BLaER1 (cell line): ENCODE measurements at regions not wholly inside any gene's neighbourhood (a gene's known extent, or its start where the extent isn't known, plus 50 kb on each side); places are given as distances from the start of the nearest gene placed in this dataset.
"Not testable (repeated sequence)": the region's sequence is repeated elsewhere in the genome, so short reads cannot be mapped to it uniquely, and the experiment has no call there.

ENCODE experiments used
- H3K27ac ChIP-seq: shearing (Covaris generic); formaldehyde crosslinking; 2 replicates; pipeline ENCODE4 v1.8.1; 2022
- H3K27me3 ChIP-seq: shearing (Covaris generic); formaldehyde crosslinking; 2 replicates; pipeline ENCODE4 v1.8.1; 2022
- H3K36me3 ChIP-seq: shearing (Covaris generic); formaldehyde crosslinking; 2 replicates; pipeline ENCODE4 v1.8.1; 2022
- H3K4me1 ChIP-seq: shearing (Covaris generic); formaldehyde crosslinking; 2 replicates; pipeline ENCODE4 v1.8.1; 2022
- H3K4me2 ChIP-seq: shearing (Covaris generic); formaldehyde crosslinking; 2 replicates; pipeline ENCODE4 v1.8.1; 2022
- H3K4me3 ChIP-seq: shearing (Covaris generic); formaldehyde crosslinking; 2 replicates; pipeline ENCODE4 v1.8.1; 2022
- H3K9ac ChIP-seq: shearing (Covaris generic); formaldehyde crosslinking; 2 replicates; pipeline ENCODE4 v1.8.1; 2022
- H3K9me3 ChIP-seq: shearing (Covaris generic); formaldehyde crosslinking; 2 replicates; pipeline ENCODE4 v1.8.1; 2022
- H4K20me1 ChIP-seq: shearing (Covaris generic); formaldehyde crosslinking; 2 replicates; pipeline ENCODE4 v1.8.1; 2022
- Cebpa-rat ChIP-seq: shearing (Covaris generic); IDR thresholded peaks from 2 replicates; pipeline ENCODE4 v1.8.1; 2022

DNA sequence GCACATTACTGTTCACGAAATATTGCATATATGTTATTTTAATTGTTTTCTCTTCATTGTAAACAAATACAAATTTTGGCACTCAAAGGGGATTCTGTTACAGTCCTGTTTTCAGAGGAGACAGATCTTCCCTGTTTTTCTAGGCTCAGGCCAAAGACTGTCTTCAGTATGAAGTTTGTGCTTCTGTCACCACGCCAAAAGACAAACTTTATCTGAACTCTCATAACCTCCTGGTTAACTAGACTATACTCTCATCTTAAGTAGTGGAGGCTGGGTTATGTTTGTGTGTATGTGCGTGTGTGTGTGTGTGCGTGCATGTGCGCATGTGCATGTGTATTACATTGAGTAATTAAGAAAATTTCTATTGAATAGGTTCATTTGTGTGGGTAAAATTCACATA is 676.8 kb upstream of the HS3ST1 start:
- Histone ChIP-seq H4K20me1 (no peaks in the 10 kb centered on the region), H3K4me2 (no peak overlapping the region), H3K9me3 (no peaks in the 10 kb centered on the region), H3K4me3 (no peak overlapping the region), H3K36me3 (no peaks in the 10 kb centered on the region), H3K27me3 (no peaks in the 10 kb centered on the region), H3K4me1 (no peaks in the 10 kb centered on the region), H3K27ac (no peak overlapping the region), H3K9ac (no peak overlapping the region)
- TF ChIP-seq Cebpa-rat, result no peak

DNA sequence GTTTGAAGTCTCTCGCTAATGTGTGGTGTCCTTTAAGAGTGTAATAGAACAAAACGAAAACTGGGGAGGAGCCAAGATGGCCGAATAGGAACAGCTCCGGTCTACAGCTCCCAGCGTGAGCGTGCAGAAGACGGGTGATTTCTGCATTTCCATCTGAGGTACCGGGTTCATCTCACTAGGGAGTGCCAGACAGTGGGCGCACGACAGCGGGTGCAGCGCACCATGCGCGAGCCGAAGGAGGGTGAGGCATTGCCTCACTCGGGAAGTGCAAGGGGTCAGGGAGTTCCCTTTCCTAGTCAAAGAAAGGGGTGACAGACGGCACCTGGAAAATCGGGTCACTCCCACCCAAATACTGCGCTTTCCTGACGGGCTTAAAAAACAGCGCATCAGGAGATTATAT is 661.2 kb upstream of the HS3ST1 start:
- not testable (repeated sequence) for H3K27ac ChIP-seq, H3K4me1 ChIP-seq, H4K20me1 ChIP-seq, H3K27me3 ChIP-seq, H3K4me3 ChIP-seq, H3K9ac ChIP-seq, H3K9me3 ChIP-seq, H3K4me2 ChIP-seq, H3K36me3 ChIP-seq

DNA sequence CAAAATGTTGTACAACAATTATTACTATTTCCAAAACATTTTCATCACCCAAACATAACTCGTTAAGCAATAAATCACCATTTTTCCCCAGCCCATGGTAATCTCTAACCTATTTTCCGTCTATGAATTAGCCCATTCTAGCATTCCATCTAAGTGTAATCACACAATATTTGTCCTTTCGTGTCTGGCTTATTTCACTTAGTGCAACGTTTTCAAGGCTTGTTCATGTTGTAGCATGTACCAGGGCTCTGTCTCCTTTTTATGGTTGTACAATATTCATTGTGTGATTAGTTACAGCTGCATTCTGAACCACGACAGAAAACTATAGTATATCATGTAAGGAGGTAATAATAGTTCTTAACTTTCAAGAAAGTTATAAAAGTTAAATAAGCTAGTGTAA is 656.0 kb upstream of the HS3ST1 start:
- Histone ChIP-seq H3K4me3 (no peak overlapping the region), H3K4me1 (no peaks in the 10 kb centered on the region), H4K20me1 (no peaks in the 10 kb centered on the region), H3K9ac (no peak overlapping the region), H3K27ac (no peak overlapping the region), H3K9me3 (no peaks in the 10 kb centered on the region), H3K27me3 (no peaks in the 10 kb centered on the region), H3K36me3 (no peaks in the 10 kb centered on the region), H3K4me2 (no peak overlapping the region)
- no peak for TF ChIP-seq Cebpa-rat

DNA sequence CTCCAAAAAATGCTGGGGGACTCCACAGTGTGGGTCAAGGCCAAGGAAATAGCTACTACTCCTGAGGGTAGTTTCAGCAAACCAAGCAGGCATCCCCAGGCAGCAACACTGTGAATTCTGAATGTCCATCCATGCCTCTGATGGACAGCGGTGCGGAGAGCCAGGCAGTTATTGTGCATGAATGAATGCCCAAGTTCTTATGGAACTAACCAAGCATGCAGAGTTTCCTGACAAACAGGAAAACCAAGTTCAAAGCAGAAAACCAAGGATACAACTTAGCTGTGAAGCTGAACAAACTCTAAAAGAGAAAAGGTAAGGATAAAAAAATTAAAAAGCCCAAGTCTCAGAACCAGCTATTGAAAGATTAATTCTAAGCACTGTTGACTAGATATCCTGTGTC is 642.6 kb upstream of the HS3ST1 start:
- Histone ChIP-seq H3K27ac (no peak overlapping the region), H3K9me3 (no peaks in the 10 kb centered on the region), H3K4me2 (peak overlapping the region; percentile 53), H3K4me3 (no peak overlapping the region), H3K36me3 (no peaks in the 10 kb centered on the region), H3K9ac (no peak overlapping the region), H3K27me3 (no peaks in the 10 kb centered on the region), H4K20me1 (no peaks in the 10 kb centered on the region), H3K4me1 (peaks cover 20% of the 10 kb centered on the region)
- no peak for TF ChIP-seq Cebpa-rat

DNA sequence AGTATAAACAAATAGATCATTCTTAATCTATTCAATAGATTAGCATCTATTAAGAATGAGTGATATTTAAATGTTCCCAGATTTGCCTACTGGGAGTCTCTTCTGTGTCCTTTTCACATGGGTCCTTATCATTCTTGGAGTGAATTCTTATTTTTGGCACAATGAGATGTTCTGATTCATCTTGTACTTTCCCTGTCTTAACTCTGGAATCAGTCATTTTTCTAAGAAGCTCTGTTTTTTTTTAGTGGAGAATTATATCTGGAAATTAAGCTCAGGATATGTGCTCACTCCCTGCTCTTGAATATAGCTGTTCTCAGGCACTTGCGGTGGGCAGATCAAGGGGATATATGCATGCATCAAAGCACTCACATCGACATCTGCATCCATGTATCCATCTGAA is 625.3 kb upstream of the HS3ST1 start:
- H3K4me1 ChIP-seq, result no peaks in the 10 kb centered on the region
- H3K9ac ChIP-seq, result no peak overlapping the region
- H3K4me3 ChIP-seq, result no peak overlapping the region
- no peak overlapping the region for H3K27ac ChIP-seq
- no peaks in the 10 kb centered on the region for H4K20me1 ChIP-seq
- no peak for TF ChIP-seq Cebpa-rat
- no peaks in the 10 kb centered on the region for H3K36me3 ChIP-seq
- no peak overlapping the region for H3K4me2 ChIP-seq
- H3K27me3 ChIP-seq, result no peaks in the 10 kb centered on the region
- H3K9me3 ChIP-seq, result no peaks in the 10 kb centered on the region

DNA sequence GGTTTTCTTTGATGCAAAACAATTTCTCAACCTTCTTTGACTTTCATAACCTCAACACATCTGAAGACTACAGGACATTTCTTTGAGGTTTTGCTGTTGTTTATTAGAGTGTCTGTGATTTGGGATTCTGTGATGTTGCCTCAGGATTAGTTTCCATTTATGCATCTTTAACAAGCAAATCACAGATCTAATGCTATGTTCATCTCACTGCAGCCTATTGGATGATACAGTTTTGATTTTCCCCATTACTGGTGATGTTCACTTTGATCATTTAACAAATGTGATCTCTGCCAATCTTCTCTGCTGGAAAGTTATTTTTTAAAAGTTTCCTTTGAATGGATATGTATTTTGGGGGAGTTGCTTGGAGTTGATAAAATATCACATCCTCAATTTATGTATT is 624.9 kb upstream of the HS3ST1 start:
- Histone ChIP-seq H4K20me1 (no peaks in the 10 kb centered on the region), H3K4me2 (no peak overlapping the region), H3K4me1 (no peaks in the 10 kb centered on the region), H3K27ac (no peak overlapping the region), H3K36me3 (no peaks in the 10 kb centered on the region), H3K27me3 (no peaks in the 10 kb centered on the region), H3K4me3 (no peak overlapping the region), H3K9me3 (no peaks in the 10 kb centered on the region), H3K9ac (no peak overlapping the region)
- no peak for TF ChIP-seq Cebpa-rat

DNA sequence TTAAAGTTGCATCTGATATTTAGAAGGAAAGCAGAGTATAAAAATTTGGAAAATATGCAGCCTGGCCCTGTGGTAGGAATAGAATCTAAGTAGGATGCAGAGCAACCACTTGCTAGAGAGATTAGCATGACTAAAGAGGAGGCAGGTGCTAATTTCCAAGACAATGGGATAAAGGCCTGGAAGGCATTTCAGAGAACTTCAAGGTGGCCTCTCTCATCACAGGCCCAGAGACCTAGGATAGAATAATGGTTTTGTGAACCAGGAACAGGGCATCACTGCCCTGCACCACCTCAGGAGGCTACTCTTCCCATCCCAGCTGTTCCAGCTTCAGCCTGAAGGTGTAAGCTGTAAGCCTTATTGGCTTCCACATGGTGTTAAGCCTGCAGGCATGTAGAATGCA is 621.7 kb upstream of the HS3ST1 start:
- H3K36me3 ChIP-seq, result no peaks in the 10 kb centered on the region
- H3K9ac ChIP-seq, result no peak overlapping the region
- H3K4me1 ChIP-seq, result no peaks in the 10 kb centered on the region
- no peak for TF ChIP-seq Cebpa-rat
- H3K9me3 ChIP-seq, result no peaks in the 10 kb centered on the region
- H3K27ac ChIP-seq, result no peak overlapping the region
- H4K20me1 ChIP-seq, result no peaks in the 10 kb centered on the region
- H3K4me3 ChIP-seq, result no peak overlapping the region
- no peaks in the 10 kb centered on the region for H3K27me3 ChIP-seq
- no peak overlapping the region for H3K4me2 ChIP-seq

DNA sequence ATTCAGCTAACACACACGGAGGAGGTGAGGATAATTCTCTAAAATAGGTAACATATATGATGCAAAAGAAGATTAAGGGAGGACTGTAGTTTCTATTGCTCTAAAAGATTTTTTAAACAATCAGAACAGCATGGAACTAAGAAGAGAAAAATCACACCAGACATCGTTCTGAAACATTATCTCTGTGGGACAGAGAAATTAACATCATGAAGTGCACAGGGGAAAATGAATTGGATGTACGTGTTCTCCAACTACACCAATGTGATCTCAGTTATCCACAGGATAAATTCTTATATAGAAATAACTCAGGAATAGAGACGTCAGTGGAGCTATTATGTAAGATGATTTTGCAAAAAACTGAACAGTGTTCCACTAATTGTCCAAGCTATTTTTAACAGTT is 614.1 kb upstream of the HS3ST1 start:
- Histone ChIP-seq H3K4me1 (no peaks in the 10 kb centered on the region), H4K20me1 (no peaks in the 10 kb centered on the region), H3K27ac (no peak overlapping the region), H3K4me2 (no peak overlapping the region), H3K9ac (no peak overlapping the region), H3K36me3 (no peaks in the 10 kb centered on the region), H3K27me3 (no peaks in the 10 kb centered on the region), H3K9me3 (peaks cover 23% of the 10 kb centered on the region), H3K4me3 (no peak overlapping the region)
- TF ChIP-seq Cebpa-rat, result no peak

DNA sequence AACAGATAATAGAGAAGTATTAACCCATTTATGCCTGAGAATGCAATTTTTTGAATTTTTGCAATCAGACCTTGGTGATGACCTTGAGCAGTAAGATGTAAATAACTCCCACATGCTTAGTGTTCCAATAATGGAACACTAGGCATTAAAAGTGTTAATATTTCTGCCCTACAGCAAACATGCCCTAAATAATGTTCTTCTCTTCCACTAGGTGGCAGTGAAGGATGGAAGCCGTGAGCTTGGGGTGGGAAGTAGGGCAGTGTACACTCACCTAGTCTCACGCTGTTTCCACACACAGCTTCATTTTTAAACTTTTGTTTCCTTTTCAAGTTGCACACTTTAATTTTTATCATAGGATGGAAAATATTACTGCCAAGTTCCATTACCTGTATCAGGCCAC is 613.1 kb upstream of the HS3ST1 start:
- H3K9ac ChIP-seq, result no peak overlapping the region
- no peak for TF ChIP-seq Cebpa-rat
- no peaks in the 10 kb centered on the region for H3K36me3 ChIP-seq
- no peaks in the 10 kb centered on the region for H4K20me1 ChIP-seq
- no peak overlapping the region for H3K27ac ChIP-seq
- H3K4me3 ChIP-seq, result no peak overlapping the region
- H3K27me3 ChIP-seq, result no peaks in the 10 kb centered on the region
- no peaks in the 10 kb centered on the region for H3K4me1 ChIP-seq
- peaks cover 23% of the 10 kb centered on the region for H3K9me3 ChIP-seq
- H3K4me2 ChIP-seq, result no peak overlapping the region

DNA sequence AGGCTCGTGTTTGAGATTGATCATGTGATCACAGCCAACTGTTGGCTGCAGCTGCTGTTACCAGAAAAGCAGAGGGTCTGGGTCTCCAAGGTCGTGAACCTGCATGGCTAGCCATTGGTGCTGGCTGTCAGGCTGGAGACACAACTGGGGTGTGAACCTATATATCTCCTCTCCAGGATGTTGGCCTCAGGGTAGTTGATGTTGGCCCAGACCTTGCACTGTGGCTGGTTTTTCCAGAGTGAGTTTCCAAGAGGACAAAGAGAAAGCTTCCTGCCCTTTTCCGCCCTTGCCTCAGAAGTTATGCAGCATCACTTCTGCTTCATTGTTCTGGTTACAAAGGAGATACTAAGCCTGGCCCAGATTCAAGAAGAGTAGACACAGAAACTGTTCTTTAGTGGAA is 607.8 kb upstream of the HS3ST1 start:
- H4K20me1 ChIP-seq, result no peaks in the 10 kb centered on the region
- no peak for TF ChIP-seq Cebpa-rat
- H3K4me2 ChIP-seq, result no peak overlapping the region
- H3K9me3 ChIP-seq, result peaks cover 23% of the 10 kb centered on the region
- H3K9ac ChIP-seq, result no peak overlapping the region
- H3K27ac ChIP-seq, result no peak overlapping the region
- H3K4me1 ChIP-seq, result no peaks in the 10 kb centered on the region
- H3K27me3 ChIP-seq, result no peaks in the 10 kb centered on the region
- no peak overlapping the region for H3K4me3 ChIP-seq
- H3K36me3 ChIP-seq, result no peaks in the 10 kb centered on the region

DNA sequence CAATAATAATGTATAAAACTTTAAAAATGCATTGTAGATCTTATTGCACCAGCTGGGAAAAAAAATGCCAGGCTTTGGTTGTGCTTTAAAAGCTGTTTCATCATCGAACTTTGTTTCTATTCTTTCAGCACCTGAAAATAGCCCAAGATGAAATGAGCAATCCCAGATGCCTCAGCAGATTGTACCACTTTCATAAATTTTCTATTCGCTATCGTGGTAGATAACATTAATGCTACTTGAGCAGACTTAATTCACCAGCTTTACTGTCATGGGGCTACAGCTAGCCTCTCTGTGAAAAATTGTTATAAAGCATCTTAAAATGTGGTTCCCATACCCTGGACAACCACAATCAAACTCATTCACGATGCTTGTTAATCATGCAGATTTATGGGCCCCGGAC is 599.6 kb upstream of the HS3ST1 start:
- no peak overlapping the region for H3K9ac ChIP-seq
- no peaks in the 10 kb centered on the region for H3K4me1 ChIP-seq
- no peak overlapping the region for H3K4me2 ChIP-seq
- no peaks in the 10 kb centered on the region for H3K27me3 ChIP-seq
- H4K20me1 ChIP-seq, result no peaks in the 10 kb centered on the region
- no peaks in the 10 kb centered on the region for H3K9me3 ChIP-seq
- H3K36me3 ChIP-seq, result no peaks in the 10 kb centered on the region
- H3K4me3 ChIP-seq, result no peak overlapping the region
- no peak overlapping the region for H3K27ac ChIP-seq
- no peak for TF ChIP-seq Cebpa-rat
